A673 (cell line): ENCODE measurements at regions not wholly inside any gene's neighbourhood (a gene's known extent, or its start where the extent isn't known, plus 50 kb on each side); places are given as distances from the start of the nearest gene placed in this dataset.

ENCODE experiments used
- BruUV-seq: library from RNA; stranded (reverse); fragments of 400-500 nt; replicated peaks from 2 replicates; lab custom pipeline; 2021; lab: Mats Ljungman, UMichigan
- CTCF ChIA-PET: fragments of 300-600 bp; sonication (Branson Sonifier 250); formaldehyde crosslinking; loops from one replicate; lab custom pipeline; 2022; ENCODE audit warnings: antibody characterized with exemption; lab: Charles Lee
- POLR2A ChIA-PET: fragments of 300-600 bp; sonication (Branson Sonifier 250); formaldehyde crosslinking; loops from one replicate; lab custom pipeline; 2022; ENCODE audit warnings: antibody characterized with exemption; ENCODE audit not compliant: low non-redundant PET; lab: Charles Lee
- DNase-seq: peaks from one replicate; pipeline ENCODE4 v3.0.0-alpha.2; 2015; ENCODE audit warnings: low spot score
- H3K27ac ChIP-seq: fragments of 200-600 bp; sonication (generic); 2 replicates; pipeline ENCODE4 v1.5.1; 2016; ENCODE audit warnings: mixed run types, low read depth, mild to moderate bottlenecking, mixed read lengths, antibody characterized with exemption, low read length; ENCODE audit not compliant: poor library complexity, severe bottlenecking
- H3K27me3 ChIP-seq: fragments of 200-600 bp; sonication (generic); replicated peaks from 2 replicates; pipeline ENCODE4 v1.6.1; 2017; ENCODE audit warnings: mixed run types, low read depth, mild to moderate bottlenecking, mixed read lengths, antibody characterized with exemption, low read length; ENCODE audit not compliant: insufficient read depth, poor library complexity
- H3K36me3 ChIP-seq: fragments of 200-600 bp; sonication (generic); 2 replicates; pipeline ENCODE4 v1.6.1; 2016; ENCODE audit warnings: mixed run types, mild to moderate bottlenecking, mixed read lengths, antibody characterized with exemption, low read length; ENCODE audit not compliant: insufficient read depth, poor library complexity, severe bottlenecking
- H3K4me1 ChIP-seq: fragments of 200-600 bp; sonication (generic); 2 replicates; pipeline ENCODE4 v1.6.1; 2017; ENCODE audit warnings: mixed run types, mild to moderate bottlenecking, mixed read lengths, antibody characterized with exemption, low read length; ENCODE audit not compliant: insufficient read depth, poor library complexity, severe bottlenecking
- H3K4me3 ChIP-seq: fragments of 200-600 bp; sonication (generic); 2 replicates; pipeline ENCODE4 v1.5.1; 2016; ENCODE audit warnings: low read depth, mixed run types, mild to moderate bottlenecking, mixed read lengths, low read length; ENCODE audit not compliant: poor library complexity, severe bottlenecking
- H3K9me3 ChIP-seq: fragments of 200-600 bp; sonication (generic); 2 replicates; pipeline ENCODE4 v1.6.1; 2016; ENCODE audit warnings: mixed run types, low read depth, mild to moderate bottlenecking, mixed read lengths, antibody characterized with exemption, low read length; ENCODE audit not compliant: poor library complexity, severe bottlenecking
- CTCF ChIP-seq: fragments of 300-800, 200-600 bp; sonication (generic); conservative IDR thresholded peaks from 2 replicates; pipeline ENCODE4 v1.5.1; 2017; ENCODE audit warnings: low read depth, mild to moderate bottlenecking, antibody characterized with exemption, low read length, moderate library complexity, mixed read lengths
- EZH2 ChIP-seq: fragments of 200-600 bp; sonication (generic); IDR thresholded peaks from 2 replicates; pipeline ENCODE4 v1.6.1; 2017; ENCODE audit warnings: borderline replicate concordance, low read depth, mild to moderate bottlenecking, mixed read lengths, antibody characterized with exemption, low read length; ENCODE audit not compliant: poor library complexity, severe bottlenecking
- intact Hi-C: fragments of 100-400 bp; cut with micrococcal nuclease; formaldehyde crosslinking; loops from one replicate; pipeline ENCODE4 v1.10.0; 2022; ENCODE audit not compliant: unreplicated experiment

GRCh38 chr2:196415384-196415783 is 224.1 kb upstream of the CCDC150 start:
- no peak for TF ChIP-seq EZH2
- TF ChIP-seq CTCF: no peak
- Histone ChIP-seq H3K27ac (no peak overlapping the region), H3K4me1 (no peaks in the 10 kb centered on the region), H3K4me3 (no peak overlapping the region), H3K9me3 (no peaks in the 10 kb centered on the region), H3K36me3 (no peaks in the 10 kb centered on the region), H3K27me3 (no peaks in the 10 kb centered on the region)
- DNase-seq: no peak
- ChIA-PET POLR2A (no interaction called here), CTCF (no interaction called here)
- intact Hi-C loops: no loop called here
- BruUV-seq: no TSS peak

- no peak for DNase-seq
- TF ChIP-seq EZH2: no peak
- no peaks in the 10 kb centered on the region for H3K36me3 ChIP-seq
- BruUV-seq: no TSS peak
- H3K27ac ChIP-seq: no peak overlapping the region
- ChIA-PET CTCF (no interaction called here), POLR2A (no interaction called here)
- intact Hi-C loops: no loop called here
- H3K4me1 ChIP-seq: no peaks in the 10 kb centered on the region
- no peaks in the 10 kb centered on the region for H3K9me3 ChIP-seq
- H3K4me3 ChIP-seq: no peak overlapping the region
- H3K27me3 ChIP-seq: no peaks in the 10 kb centered on the region
Observed at GRCh38 chr2:196420143-196420542, 219.4 kb upstream of the CCDC150 start.

GRCh38 chr2:196421880-196422279 is 217.6 kb upstream of the CCDC150 start:
- H3K27ac ChIP-seq: no peak overlapping the region
- H3K27me3 ChIP-seq: no peaks in the 10 kb centered on the region
- no peaks in the 10 kb centered on the region for H3K4me1 ChIP-seq
- H3K4me3 ChIP-seq: no peak overlapping the region
- no peaks in the 10 kb centered on the region for H3K9me3 ChIP-seq
- intact Hi-C loops: no loop called here
- no peak for DNase-seq
- no peak for TF ChIP-seq CTCF
- TF ChIP-seq EZH2: no peak
- no TSS peak for BruUV-seq
- CTCF ChIA-PET: no interaction called here
- POLR2A ChIA-PET: no interaction called here
- no peaks in the 10 kb centered on the region for H3K36me3 ChIP-seq

GRCh38 chr2:196422361-196422760 is 217.2 kb upstream of the CCDC150 start:
- TF ChIP-seq CTCF (no peak), EZH2 (no peak)
- H3K4me3 ChIP-seq: no peak overlapping the region
- POLR2A ChIA-PET: no interaction called here
- no peaks in the 10 kb centered on the region for H3K36me3 ChIP-seq
- no TSS peak for BruUV-seq
- H3K9me3 ChIP-seq: no peaks in the 10 kb centered on the region
- CTCF ChIA-PET: no interaction called here
- H3K27ac ChIP-seq: no peak overlapping the region
- no peaks in the 10 kb centered on the region for H3K27me3 ChIP-seq
- no peaks in the 10 kb centered on the region for H3K4me1 ChIP-seq
- intact Hi-C loops: no loop called here
- DNase-seq: no peak
